ENCODE measurements at regions not wholly inside any gene's neighbourhood (a gene's known extent, or its start where the extent isn't known, plus 50 kb on each side); places are given as distances from the start of the nearest gene placed in this dataset.
A peak's percentile ranks its signal among the peaks of the same experiment; 100 is the strongest.

GRCh38 chr3:81938681-81939080 lies 177.2 kb upstream of the GBE1 start:
- DNase-seq: no peak

GRCh38 chr3:81936817-81937216 lies 175.4 kb upstream of the GBE1 start:
- no peak for DNase-seq

- DNase-seq: no peak
Measured at GRCh38 chr3:81932681-81933080, 171.2 kb upstream of the GBE1 start.

GRCh38 chr3:81931265-81932251 lies 170.1 kb upstream of the GBE1 start:
- no peak for DNase-seq

- no peak for DNase-seq
Measured at GRCh38 chr3:81929697-81930096, 168.3 kb upstream of the GBE1 start.

- DNase-seq: no peak
Measured at GRCh38 chr3:81927811-81928210, 166.4 kb upstream of the GBE1 start.

- no peak for DNase-seq
Measured at GRCh38 chr3:81925385-81925784, 163.9 kb upstream of the GBE1 start.

GRCh38 chr3:81923038-81923437 lies 161.6 kb upstream of the GBE1 start:
- DNase-seq: no peak

- no peak for DNase-seq
Measured at GRCh38 chr3:81922404-81922803, 161.0 kb upstream of the GBE1 start.

GRCh38 chr3:81920816-81921215 lies 159.4 kb upstream of the GBE1 start:
- no peak for DNase-seq

GRCh38 chr3:81916890-81917289 lies 155.4 kb upstream of the GBE1 start:
- DNase-seq: no peak

GRCh38 chr3:81913886-81914663 lies 152.6 kb upstream of the GBE1 start:
- no peak for DNase-seq

GRCh38 chr3:81911221-81911620 lies 149.8 kb upstream of the GBE1 start:
- DNase-seq: no peak

GRCh38 chr3:81910244-81910852 lies 148.9 kb upstream of the GBE1 start:
- DNase-seq: peak; percentile 4

- DNase-seq: no peak
Measured at GRCh38 chr3:81909796-81910195, 148.4 kb upstream of the GBE1 start.

- no peak for DNase-seq
Measured at GRCh38 chr3:81908561-81908960, 147.1 kb upstream of the GBE1 start.

GRCh38 chr3:81898336-81898735 lies 136.9 kb upstream of the GBE1 start:
- no peak for DNase-seq

GRCh38 chr3:81894598-81894997 lies 133.2 kb upstream of the GBE1 start:
- DNase-seq: no peak

GRCh38 chr3:81891055-81891895 lies 129.8 kb upstream of the GBE1 start:
- DNase-seq: no peak

- DNase-seq: no peak
Measured at GRCh38 chr3:81888914-81889557, 127.6 kb upstream of the GBE1 start.

- DNase-seq: no peak
Measured at GRCh38 chr3:81887448-81887847, 126.0 kb upstream of the GBE1 start.

GRCh38 chr3:81886081-81886480 lies 124.6 kb upstream of the GBE1 start:
- DNase-seq: no peak
